ENCODE measurements at regions not wholly inside any gene's neighbourhood (a gene's known extent, or its start where the extent isn't known, plus 50 kb on each side); places are given as distances from the start of the nearest gene placed in this dataset.

DNA sequence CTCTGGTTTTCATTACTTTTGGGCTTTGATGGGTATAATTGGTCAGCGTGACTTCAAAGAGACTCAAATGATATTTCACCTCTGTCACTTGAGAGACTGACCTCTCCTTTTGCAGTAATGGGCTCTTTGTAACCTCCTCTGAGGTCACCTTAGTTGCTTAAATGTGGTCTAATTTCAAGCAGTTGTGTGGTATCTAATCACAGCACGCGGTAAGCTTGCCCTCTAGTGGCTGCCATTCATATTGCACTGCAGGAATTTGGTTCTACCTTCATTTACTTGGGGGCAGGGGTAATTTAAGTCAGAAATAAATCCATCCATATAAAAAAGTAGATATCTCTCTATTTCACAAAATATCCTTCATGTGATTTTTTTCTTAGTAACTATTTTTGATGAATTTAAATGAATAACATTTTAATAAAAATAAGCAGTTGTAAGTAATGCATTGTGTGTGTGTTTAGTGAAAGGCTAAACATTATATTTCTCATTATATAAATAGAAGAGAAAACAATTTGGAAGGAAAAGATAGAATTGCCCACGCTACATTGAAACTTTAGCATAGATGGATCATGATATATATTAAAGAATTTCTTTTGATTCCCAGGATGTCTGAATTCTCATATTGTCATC lies 55.0 kb upstream of the ANO3 start:
- DNase-seq, result peak; percentile 43 to 70
- TF ChIP-seq GATA1 (IDR thresholded peaks at IDR 0.05; ENCODE audit: low read depth, low read length) (no peak), POLR2A (IDR thresholded peaks at IDR 0.05; ENCODE audit: low read length) (no peak)

DNA sequence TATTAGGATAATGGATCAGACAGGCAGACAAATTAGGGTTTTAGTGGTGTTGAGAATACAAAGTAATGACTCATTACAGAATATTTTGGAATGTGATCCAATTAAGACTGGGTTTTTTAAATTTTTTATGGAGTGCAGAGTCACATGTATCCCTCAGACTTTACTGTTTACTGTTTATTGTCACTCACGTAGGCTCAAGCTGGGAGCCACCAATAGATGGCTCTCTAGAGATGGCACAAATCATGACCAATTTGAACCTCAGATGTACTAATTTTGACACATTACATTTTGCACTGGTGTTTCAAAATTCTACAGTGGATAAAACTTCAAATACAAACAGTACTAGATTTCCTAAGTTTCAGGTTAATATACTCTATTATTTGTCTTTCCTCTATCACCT lies 53.6 kb upstream of the ANO3 start:
- no peak for TF ChIP-seq GATA1 (IDR thresholded peaks at IDR 0.05; ENCODE audit: low read depth, low read length)
- TF ChIP-seq POLR2A (IDR thresholded peaks at IDR 0.05; ENCODE audit: low read length), result no peak
- DNase-seq, result no peak

Data from erythroblast (primary cell).